Naive thymus-derived CD8-positive, alpha-beta T cell (primary cell): ENCODE measurements at regions not wholly inside any gene's neighbourhood (a gene's known extent, or its start where the extent isn't known, plus 50 kb on each side); places are given as distances from the start of the nearest gene placed in this dataset.

Experiments used
- ATAC-seq, 2 donors: fragments of 150-1000 bp; cut with Tn5 transposase in 1 of 2; sonication (Bioruptor Pico), chemical (Tn5 transposase) in 1 of 2; 1 replicate in 1 of 2; 2 replicates in 1 of 2; pipeline ENCODE4 v1.10.0; 2021; ENCODE audit warnings: mild to moderate bottlenecking in 2 of 2, moderate library complexity in 2 of 2
- POLR2A ChIA-PET: fragments of 350-600 bp; sonication (Branson Sonifier 250); formaldehyde crosslinking; loops from one replicate; lab custom pipeline; 2021; ENCODE audit warnings: antibody characterized with exemption; lab: Charles Lee
- DNase-seq, 10 donors: peaks; one replicate each; pipeline versions ENCODE4 v3.0.0 to v3.0.0-alpha.2; 2020 to 2022
- H3K27ac Mint-ChIP-seq, 10 donors: one replicate each; pipeline ENCODE4 v1.8.0; 2020 to 2022; ENCODE audit warnings: mild to moderate bottlenecking in 10 of 10, mixed read lengths in 10 of 10, moderate library complexity in 4 of 10, inconsistent platforms in 1 of 10
- H3K27me3 Mint-ChIP-seq, 5 donors: one replicate each; pipeline ENCODE4 v1.8.0; 2021 to 2022; ENCODE audit warnings: mixed read lengths in 5 of 5
- H3K36me3 Mint-ChIP-seq, 3 donors: one replicate each; pipeline ENCODE4 v1.8.0; 2020 to 2022; ENCODE audit warnings: mixed read lengths in 3 of 3, mild to moderate bottlenecking in 2 of 3, inconsistent platforms in 1 of 3
- H3K4me1 Mint-ChIP-seq, 4 donors: one replicate each; pipeline ENCODE4 v1.8.0; 2021 to 2022; ENCODE audit warnings: mixed read lengths in 4 of 4
- H3K4me3 Mint-ChIP-seq, 10 donors: one replicate each; pipeline ENCODE4 v1.8.0; 2020 to 2022; ENCODE audit warnings: mild to moderate bottlenecking in 10 of 10, mixed read lengths in 10 of 10, moderate library complexity in 6 of 10, inconsistent platforms in 1 of 10
- H3K9me3 Mint-ChIP-seq, 9 donors: one replicate each; pipeline ENCODE4 v1.8.0; 2020 to 2022; ENCODE audit warnings: mixed read lengths in 9 of 9, mild to moderate bottlenecking in 3 of 9, inconsistent platforms in 1 of 9, moderate library complexity in 1 of 9

DNA sequence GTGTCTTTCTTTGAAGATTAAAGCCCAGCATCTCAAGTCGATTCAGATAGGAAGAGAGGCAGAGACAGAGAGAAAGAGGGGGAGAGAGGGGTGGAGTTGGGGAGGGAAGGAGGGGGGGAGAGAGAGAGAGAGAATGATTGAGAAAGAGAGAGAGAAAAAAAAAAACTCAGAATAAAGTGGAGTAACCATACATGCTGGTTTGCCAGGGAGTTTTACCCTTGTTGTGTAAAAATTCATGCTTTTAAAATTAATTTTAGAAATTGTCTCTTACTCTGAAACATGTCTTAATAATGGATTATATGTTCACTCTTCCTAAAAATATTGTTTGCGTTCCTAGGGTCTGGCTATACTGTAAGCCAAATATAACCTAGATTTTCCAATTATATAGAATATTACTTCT is 908.5 kb downstream of the DSC3 start:
- peaks cover 0 to 37% (median 15%) of the 10 kb centered on the region in 9 donors for H3K9me3 Mint-ChIP-seq
- H3K27me3 Mint-ChIP-seq: no peaks in the 10 kb centered on the region
- no peak overlapping the region for H3K27ac Mint-ChIP-seq
- no peak for DNase-seq
- peaks cover 0 to 4% (median 0%) of the 10 kb centered on the region in 3 donors for H3K36me3 Mint-ChIP-seq
- ATAC-seq: no peak
- no peaks in the 10 kb centered on the region for H3K4me1 Mint-ChIP-seq
- POLR2A ChIA-PET: no interaction called here
- no peak overlapping the region for H3K4me3 Mint-ChIP-seq

DNA sequence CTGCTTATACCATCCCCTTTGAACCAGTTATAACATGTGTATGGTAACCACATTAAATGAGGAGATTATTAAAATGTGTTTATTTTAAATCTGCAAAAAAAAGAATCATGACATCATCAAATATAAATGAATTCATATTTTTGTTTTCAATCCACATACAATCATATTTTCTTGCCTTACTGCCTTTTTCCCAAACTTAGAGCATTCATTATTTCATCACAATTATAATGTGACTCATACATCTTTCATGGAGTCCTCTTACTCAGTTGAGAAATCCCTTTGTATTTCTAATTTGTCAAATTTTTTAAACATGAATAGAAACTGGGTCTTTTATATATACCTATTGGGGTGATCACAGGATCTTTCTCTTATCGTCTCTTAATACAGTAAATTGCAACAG is 909.6 kb downstream of the DSC3 start:
- ATAC-seq (no peak), DNase-seq (no peak)
- Mint-ChIP-seq H3K4me3 (no peak overlapping the region), H3K9me3 (peaks cover 0 to 46% (median 15%) of the 10 kb centered on the region in 9 donors), H3K27me3 (no peaks in the 10 kb centered on the region), H3K36me3 (peaks cover 0 to 4% (median 0%) of the 10 kb centered on the region in 3 donors), H3K27ac (no peak overlapping the region), H3K4me1 (no peaks in the 10 kb centered on the region)
- POLR2A ChIA-PET: no interaction called here

DNA sequence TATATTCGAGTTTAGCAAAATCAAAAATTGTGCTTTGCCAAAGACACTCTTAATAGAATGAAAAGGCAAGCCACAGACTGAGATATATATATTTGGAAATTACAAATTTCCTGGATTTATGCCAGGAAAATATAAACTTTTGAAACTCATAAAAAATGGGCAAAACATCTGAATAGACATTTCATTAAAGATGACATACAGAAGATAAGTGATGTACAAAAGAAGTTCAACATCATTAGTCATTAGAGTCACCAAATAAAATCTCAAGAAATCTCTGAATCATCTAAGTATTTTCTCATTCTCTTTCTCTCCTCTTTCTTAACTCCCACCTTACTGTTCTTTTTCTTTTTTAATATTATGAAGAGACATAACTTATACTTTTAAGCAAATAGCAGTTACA is 921.1 kb downstream of the DSC3 start:
- no peaks in the 10 kb centered on the region for H3K4me1 Mint-ChIP-seq
- H3K36me3 Mint-ChIP-seq: no peaks in the 10 kb centered on the region
- ATAC-seq (no peak), DNase-seq (no peak)
- H3K27me3 Mint-ChIP-seq: no peaks in the 10 kb centered on the region
- peaks cover 2 to 57% (median 13%) of the 10 kb centered on the region in 9 donors for H3K9me3 Mint-ChIP-seq
- POLR2A ChIA-PET: no interaction called here
- no peak overlapping the region for H3K27ac Mint-ChIP-seq
- H3K4me3 Mint-ChIP-seq: no peak overlapping the region

DNA sequence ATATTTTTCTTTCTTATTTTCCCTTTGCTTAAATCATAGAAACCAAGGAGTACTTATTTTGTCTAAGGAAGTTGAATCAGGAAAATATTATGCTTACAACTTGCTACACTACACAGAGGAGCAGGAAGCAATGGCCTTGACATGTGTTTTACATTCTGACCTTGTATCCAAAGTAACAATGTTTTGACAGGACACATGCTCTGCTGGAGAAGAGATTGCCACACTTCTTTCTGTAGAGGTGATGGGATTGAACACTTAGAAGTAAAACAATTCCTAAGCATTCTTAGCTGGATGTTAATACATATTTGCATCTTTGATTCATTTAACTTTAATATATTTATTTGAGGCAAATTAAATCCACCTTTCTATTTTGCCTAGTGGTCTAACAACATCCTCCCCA is 929.1 kb downstream of the DSC3 start:
- Mint-ChIP-seq H3K4me3 (no peak overlapping the region), H3K9me3 (peaks cover 1 to 20% (median 9%) of the 10 kb centered on the region in 9 donors), H3K27me3 (no peaks in the 10 kb centered on the region), H3K4me1 (no peaks in the 10 kb centered on the region), H3K36me3 (no peaks in the 10 kb centered on the region), H3K27ac (no peak overlapping the region)
- DNase-seq (no peak), ATAC-seq (no peak)
- POLR2A ChIA-PET: no interaction called here

DNA sequence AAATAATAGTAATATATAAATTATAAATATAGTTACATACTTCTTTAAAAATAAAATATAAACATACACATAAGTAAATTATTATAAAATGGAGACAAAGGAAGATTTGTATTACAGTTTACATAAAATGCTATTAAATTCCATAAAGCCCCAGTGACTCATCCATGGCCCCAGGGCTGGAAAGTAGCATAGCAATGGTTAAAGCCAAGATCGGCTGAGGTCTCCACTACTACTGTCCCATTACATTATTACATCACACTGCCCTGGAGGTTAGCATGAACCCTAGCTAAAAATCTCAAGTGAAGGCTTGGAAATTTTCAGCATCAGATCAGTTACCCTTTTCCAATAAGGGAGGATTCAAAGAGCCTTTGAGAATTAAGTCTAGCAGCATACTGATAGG is 936.2 kb downstream of the DSC3 start:
- H3K36me3 Mint-ChIP-seq: no peaks in the 10 kb centered on the region
- ATAC-seq: no peak
- peaks cover 0 to 11% (median 3%) of the 10 kb centered on the region in 9 donors for H3K9me3 Mint-ChIP-seq
- no peaks in the 10 kb centered on the region for H3K27me3 Mint-ChIP-seq
- H3K27ac Mint-ChIP-seq: no peak overlapping the region
- H3K4me1 Mint-ChIP-seq: no peaks in the 10 kb centered on the region
- DNase-seq: no peak
- no peak overlapping the region for H3K4me3 Mint-ChIP-seq
- POLR2A ChIA-PET: no interaction called here

DNA sequence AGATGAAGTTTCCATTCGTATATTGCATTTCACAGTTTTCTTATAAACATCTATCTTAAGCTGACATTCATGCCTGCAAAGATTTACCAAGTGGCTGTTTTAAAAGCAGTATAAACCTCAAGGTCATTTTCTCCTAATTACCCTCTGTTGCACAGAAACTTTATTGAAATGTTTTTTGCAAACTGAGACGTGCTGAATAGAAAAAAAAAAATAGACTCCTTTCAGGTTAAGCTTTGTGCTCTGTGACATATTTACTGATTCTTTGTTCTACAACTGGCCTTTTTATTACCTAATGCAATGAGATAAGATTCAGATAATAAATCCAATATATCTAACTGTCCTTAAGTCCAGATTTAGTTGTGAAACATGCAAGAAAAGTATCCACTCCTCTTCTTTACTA is 938.7 kb downstream of the DSC3 start:
- H3K4me3 Mint-ChIP-seq: no peak overlapping the region
- no peak overlapping the region for H3K27ac Mint-ChIP-seq
- POLR2A ChIA-PET: no interaction called here
- DNase-seq (no peak), ATAC-seq (no peak)
- H3K27me3 Mint-ChIP-seq: no peaks in the 10 kb centered on the region
- H3K4me1 Mint-ChIP-seq: no peaks in the 10 kb centered on the region
- H3K9me3 Mint-ChIP-seq: peaks cover 0 to 9% (median 3%) of the 10 kb centered on the region in 9 donors
- no peaks in the 10 kb centered on the region for H3K36me3 Mint-ChIP-seq

DNA sequence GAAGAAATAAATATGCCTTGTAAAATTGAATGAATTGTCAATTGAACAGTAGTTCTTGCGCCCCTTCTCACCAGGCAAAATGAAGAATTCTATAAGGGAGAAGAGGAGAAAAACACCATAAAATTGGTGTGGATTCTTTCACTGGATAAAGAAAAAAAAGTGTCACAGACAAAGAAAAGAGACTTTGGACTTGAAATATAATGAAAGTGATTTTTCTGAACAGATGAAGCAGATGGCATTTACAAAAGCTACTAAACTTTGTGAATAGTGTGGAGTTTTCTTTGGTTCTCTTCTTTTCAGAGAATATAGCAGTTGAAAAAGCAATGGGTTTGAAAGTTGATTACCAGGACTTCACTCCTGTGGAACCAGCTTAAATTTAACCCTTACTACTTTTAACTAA is 945.7 kb downstream of the DSC3 start:
- POLR2A ChIA-PET: no interaction called here
- Mint-ChIP-seq H3K4me3 (no peak overlapping the region), H3K27me3 (no peaks in the 10 kb centered on the region), H3K27ac (no peak overlapping the region), H3K36me3 (peaks cover 0 to 4% (median 0%) of the 10 kb centered on the region in 3 donors), H3K4me1 (no peaks in the 10 kb centered on the region), H3K9me3 (peaks cover 0 to 14% (median 7%) of the 10 kb centered on the region in 9 donors)
- DNase-seq: no peak
- ATAC-seq: no peak

DNA sequence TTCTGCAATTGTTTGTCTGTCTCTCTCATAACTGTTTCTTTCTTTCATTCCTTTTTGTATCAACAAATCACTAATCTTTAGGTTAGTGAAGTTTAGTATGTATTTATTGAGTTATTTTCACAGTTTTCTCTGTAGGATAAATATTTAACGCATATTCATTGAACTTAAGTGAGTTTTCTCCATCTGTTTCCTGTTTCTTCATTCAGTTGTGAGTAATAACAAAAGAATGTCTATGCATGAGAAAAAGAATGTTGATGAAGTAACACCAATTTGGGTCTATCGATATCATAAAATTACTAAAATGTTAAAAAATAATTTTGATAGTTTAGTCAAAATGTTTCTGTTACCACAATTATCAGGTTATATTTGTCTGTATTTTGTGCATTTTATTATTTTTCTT is 948.0 kb downstream of the DSC3 start:
- H3K27ac Mint-ChIP-seq: no peak overlapping the region

DNA sequence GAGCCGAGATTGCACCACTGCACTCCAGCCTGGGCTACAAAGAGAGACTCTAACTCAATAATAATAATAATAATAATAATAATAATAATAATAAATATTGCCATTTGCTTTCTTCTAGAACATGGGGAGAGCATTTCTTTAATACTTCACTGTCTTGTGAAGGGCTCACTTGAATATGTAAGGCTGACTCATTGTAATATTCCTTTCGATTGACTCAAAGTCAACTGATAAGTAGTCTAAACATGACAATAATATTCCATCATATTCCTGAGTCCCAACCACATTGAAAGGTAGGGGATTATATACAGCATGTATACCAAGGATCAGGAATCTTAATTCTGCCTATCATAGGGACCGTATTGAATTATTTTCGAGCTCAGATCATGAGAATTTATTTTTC is 949.2 kb downstream of the DSC3 start:
- no peak overlapping the region for H3K27ac Mint-ChIP-seq
- peaks cover 0 to 14% (median 6%) of the 10 kb centered on the region in 9 donors for H3K9me3 Mint-ChIP-seq
- peaks cover 0 to 4% (median 0%) of the 10 kb centered on the region in 3 donors for H3K36me3 Mint-ChIP-seq
- POLR2A ChIA-PET: no interaction called here
- no peak overlapping the region for H3K4me3 Mint-ChIP-seq
- no peaks in the 10 kb centered on the region for H3K27me3 Mint-ChIP-seq
- DNase-seq (no peak), ATAC-seq (no peak)
- H3K4me1 Mint-ChIP-seq: no peaks in the 10 kb centered on the region

More for the DNA sequence above, 948.0 kb downstream of the DSC3 start:
- Mint-ChIP-seq H3K9me3 (peaks cover 0 to 14% (median 7%) of the 10 kb centered on the region in 9 donors), H3K4me1 (no peaks in the 10 kb centered on the region), H3K4me3 (no peak overlapping the region), H3K27me3 (no peaks in the 10 kb centered on the region), H3K36me3 (peaks cover 0 to 4% (median 0%) of the 10 kb centered on the region in 3 donors)
- POLR2A ChIA-PET: no interaction called here
- DNase-seq: no peak
- no peak for ATAC-seq

DNA sequence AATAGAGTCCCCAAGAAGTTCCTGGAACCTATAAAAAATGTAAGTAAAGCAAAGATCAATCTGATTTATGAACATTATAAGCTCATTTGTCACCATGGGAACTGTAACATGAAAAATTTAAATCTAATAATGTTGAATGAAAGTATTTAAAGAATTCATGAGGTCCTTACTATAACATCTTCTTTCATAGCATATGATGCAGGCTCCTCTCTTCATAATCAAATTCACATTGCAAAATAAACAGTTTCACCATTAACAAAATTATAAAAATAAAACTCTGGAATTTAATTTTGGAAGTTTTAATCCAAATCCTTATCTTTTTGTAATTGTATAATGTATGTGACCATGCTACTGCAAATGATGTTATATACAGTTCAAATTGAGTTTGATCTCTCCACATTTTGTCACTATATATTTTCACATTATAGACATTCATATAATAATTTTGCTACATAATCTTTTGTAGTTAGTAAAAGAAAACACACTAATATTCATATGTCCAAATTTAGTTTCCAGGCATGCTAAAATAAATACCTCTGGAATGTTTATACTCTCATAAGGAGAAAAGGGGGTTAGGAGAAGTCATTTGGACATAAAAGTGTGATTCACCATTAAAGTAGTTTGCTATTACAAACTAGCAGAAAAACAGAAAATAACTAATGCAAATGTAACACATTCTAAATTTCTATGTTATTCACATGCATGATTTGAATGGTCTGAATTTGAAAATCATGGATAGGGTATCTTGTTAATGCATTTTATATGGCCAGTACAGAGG is 954.1 kb downstream of the DSC3 start:
- H3K27me3 Mint-ChIP-seq: no peaks in the 10 kb centered on the region
- H3K27ac Mint-ChIP-seq: no peak overlapping the region
- peaks cover 0 to 20% (median 3%) of the 10 kb centered on the region in 9 donors for H3K9me3 Mint-ChIP-seq
- POLR2A ChIA-PET: no interaction called here
- no peak for DNase-seq
- no peak overlapping the region for H3K4me3 Mint-ChIP-seq
- H3K4me1 Mint-ChIP-seq: no peaks in the 10 kb centered on the region
- ATAC-seq: no peak
- H3K36me3 Mint-ChIP-seq: peaks cover 0 to 4% (median 0%) of the 10 kb centered on the region in 3 donors

DNA sequence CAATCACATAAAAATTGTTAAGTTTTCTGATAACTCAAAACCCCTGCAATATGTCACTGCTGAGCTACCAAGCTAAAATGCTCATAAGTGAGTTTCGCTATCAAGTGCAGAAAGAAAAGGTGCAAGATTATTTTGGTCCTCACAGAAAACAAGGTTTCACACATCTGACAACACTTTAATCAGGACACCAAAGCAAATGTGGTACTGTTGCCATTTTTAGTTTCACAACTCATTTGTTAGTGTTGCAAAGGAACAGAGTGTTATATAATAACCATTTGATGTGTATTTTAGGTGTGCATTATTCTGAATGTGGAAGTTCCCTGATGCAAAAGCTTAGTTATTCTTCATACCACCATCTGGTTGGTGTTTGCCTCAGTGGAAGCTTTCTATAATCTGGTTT is 956.2 kb downstream of the DSC3 start:
- no peaks in the 10 kb centered on the region for H3K27me3 Mint-ChIP-seq
- POLR2A ChIA-PET: no interaction called here
- H3K9me3 Mint-ChIP-seq: peaks cover 0 to 18% (median 7%) of the 10 kb centered on the region in 9 donors
- no peaks in the 10 kb centered on the region for H3K4me1 Mint-ChIP-seq
- DNase-seq (no peak), ATAC-seq (no peak)
- H3K27ac Mint-ChIP-seq: no peak overlapping the region
- H3K4me3 Mint-ChIP-seq: no peak overlapping the region
- H3K36me3 Mint-ChIP-seq: peaks cover 0 to 5% (median 0%) of the 10 kb centered on the region in 3 donors

DNA sequence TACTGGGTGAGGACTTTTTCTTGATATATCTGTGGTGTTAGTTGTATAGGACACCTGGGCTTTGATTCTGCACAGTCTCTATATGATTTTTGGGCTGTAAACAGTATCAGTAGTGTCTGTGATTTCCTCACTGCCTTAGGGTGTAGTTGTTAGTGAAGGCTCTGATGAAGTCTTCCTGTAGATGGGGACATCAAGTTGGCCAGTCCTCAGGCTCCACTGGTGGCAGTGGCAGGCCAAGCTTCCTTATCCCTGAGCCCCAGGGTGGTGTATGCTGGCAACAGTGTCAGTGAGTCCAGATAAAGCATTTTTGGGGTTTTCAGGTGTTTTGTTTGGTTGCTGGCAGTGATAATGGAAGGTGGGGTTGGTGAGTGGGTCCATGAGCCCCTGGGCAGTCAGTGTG is 961.4 kb downstream of the DSC3 start:
- DNase-seq: no peak
- Mint-ChIP-seq H3K4me1 (no peaks in the 10 kb centered on the region), H3K9me3 (peaks cover 8 to 44% (median 12%) of the 10 kb centered on the region in 9 donors), H3K36me3 (peaks cover 0 to 11% (median 0%) of the 10 kb centered on the region in 3 donors), H3K4me3 (no peak overlapping the region), H3K27me3 (no peaks in the 10 kb centered on the region), H3K27ac (no peak overlapping the region)
- POLR2A ChIA-PET: no interaction called here
- no peak for ATAC-seq

DNA sequence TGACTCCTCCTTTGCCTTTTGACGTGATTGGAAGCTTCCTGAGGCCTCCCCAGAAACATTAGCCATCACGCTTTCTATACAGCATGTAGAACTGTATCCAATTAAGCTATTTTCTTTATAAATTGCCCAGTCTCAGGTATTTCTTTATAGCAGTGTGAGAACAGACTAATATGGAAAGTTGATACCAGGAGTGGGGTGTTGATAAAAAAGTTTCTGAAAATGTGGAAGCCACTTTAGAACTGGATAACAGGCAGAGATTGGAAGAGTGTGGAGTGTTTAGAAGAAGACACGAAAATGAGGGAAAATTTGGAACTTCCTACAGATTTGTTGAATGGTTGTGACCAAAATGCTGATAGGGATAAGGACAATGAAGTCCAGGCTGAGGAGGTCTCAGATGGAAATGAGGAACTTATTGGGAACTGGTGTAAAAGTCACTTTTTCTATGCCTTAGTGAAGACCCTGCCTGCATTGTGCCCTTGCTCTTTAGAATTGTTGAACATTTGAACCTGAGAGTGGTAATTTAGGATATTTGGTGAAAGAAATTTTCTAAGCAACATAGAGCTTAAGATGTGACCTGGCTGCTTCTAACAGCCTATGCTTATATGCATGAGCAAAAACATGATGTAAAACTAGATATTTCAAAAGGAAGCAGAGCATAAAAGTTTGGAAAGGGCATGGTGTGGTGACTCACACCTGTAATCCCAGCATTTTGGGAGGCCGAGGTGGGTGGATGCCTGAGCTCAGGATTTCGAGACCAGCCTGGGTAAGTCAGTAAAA is 969.7 kb downstream of the DSC3 start:
- Mint-ChIP-seq H3K27ac (no peak overlapping the region), H3K27me3 (no peaks in the 10 kb centered on the region), H3K4me3 (no peak overlapping the region), H3K36me3 (peaks cover 0 to 12% (median 0%) of the 10 kb centered on the region in 3 donors), H3K9me3 (peaks cover 2 to 41% (median 14%) of the 10 kb centered on the region in 9 donors), H3K4me1 (no peaks in the 10 kb centered on the region)
- no peak for ATAC-seq
- POLR2A ChIA-PET: no interaction called here
- DNase-seq: no peak
